Skeletal muscle tissue (tissue), 3 donors: ENCODE measurements at regions not wholly inside any gene's neighbourhood (a gene's known extent, or its start where the extent isn't known, plus 50 kb on each side); places are given as distances from the start of the nearest gene placed in this dataset.

Experiments used
- H3K27ac ChIP-seq: one replicate; pipeline ENCODE4 v1.7.0; 2013; ENCODE audit warnings: mild to moderate bottlenecking, low read depth, low read length, inconsistent platforms
- H3K27me3 ChIP-seq, 3 donors: one replicate each; pipeline ENCODE4 v1.7.0; 2013; ENCODE audit warnings: low read length in 3 of 3; ENCODE audit not compliant: control insufficient read depth in 3 of 3, insufficient read depth in 3 of 3
- H3K36me3 ChIP-seq, 3 donors: one replicate each; pipeline ENCODE4 v1.7.0; 2013; ENCODE audit warnings: low read length in 3 of 3; ENCODE audit not compliant: control insufficient read depth in 3 of 3, insufficient read depth in 3 of 3
- H3K4me1 ChIP-seq, 3 donors: one replicate each; pipeline ENCODE4 v1.7.0; 2013; ENCODE audit warnings: low read length in 3 of 3, mild to moderate bottlenecking in 3 of 3; ENCODE audit not compliant: control insufficient read depth in 3 of 3, insufficient read depth in 3 of 3
- H3K4me3 ChIP-seq, 3 donors: one replicate each; pipeline ENCODE4 v1.7.0; 2013; ENCODE audit warnings: low read length in 3 of 3
- H3K9ac ChIP-seq, 3 donors: one replicate each; pipeline ENCODE4 v1.7.0; 2013; ENCODE audit warnings: low read length in 3 of 3, mild to moderate bottlenecking in 3 of 3, moderate library complexity in 2 of 3, low read depth in 1 of 3
- H3K9me3 ChIP-seq, 3 donors: one replicate each; pipeline ENCODE4 v1.7.0; 2013; ENCODE audit warnings: low read length in 3 of 3; ENCODE audit not compliant: control insufficient read depth in 3 of 3
- donor health status: Osteomylitis.

DNA sequence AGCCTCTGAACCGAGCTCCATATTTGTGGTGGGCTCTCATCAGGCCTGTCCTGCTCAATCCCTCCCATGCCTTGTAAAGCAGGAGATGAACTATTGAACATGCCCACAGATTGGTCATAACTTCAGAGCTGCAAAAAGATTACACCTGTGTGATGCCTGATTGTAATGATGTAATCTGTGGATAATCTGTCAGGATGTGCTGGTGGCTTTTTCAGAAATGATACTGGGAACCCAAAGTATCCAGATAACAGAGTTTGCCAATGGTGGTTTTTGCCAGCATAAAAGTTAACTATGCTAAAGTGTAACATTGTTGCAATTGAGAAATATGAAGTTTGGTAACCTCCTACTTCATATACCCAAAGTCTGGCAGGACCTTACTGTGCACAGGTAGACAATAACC lies 393.4 kb downstream of the RAPGEF2 start:
- no peak overlapping the region for H3K4me3 ChIP-seq
- no peaks in the 10 kb centered on the region for H3K36me3 ChIP-seq
- peaks cover 0 to 2% (median 0%) of the 10 kb centered on the region in 3 donors for H3K9me3 ChIP-seq
- no peak overlapping the region for H3K27ac ChIP-seq
- no peaks in the 10 kb centered on the region for H3K27me3 ChIP-seq
- no peak overlapping the region for H3K9ac ChIP-seq
- H3K4me1 ChIP-seq: no peaks in the 10 kb centered on the region

DNA sequence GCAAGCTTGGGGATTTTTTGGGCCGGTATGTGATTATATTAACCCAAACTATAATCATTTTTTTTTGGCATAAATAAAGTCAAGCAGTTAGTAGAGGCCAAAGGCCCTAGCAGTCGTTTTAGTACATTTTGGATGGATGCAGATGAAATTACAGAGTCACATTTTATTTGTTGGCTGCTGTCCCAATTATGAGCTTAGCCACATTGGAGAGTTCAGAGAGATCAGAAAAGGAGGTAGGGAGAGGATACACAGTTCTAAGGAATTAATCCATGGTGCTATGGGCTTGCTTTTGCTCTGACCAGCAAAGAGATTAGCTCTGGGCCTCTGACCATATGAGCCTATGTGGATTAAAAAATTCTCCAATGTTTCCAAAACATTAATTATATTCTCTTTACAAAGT lies 395.1 kb downstream of the RAPGEF2 start:
- H3K4me1 ChIP-seq: no peaks in the 10 kb centered on the region
- no peaks in the 10 kb centered on the region for H3K36me3 ChIP-seq
- H3K9ac ChIP-seq: no peak overlapping the region
- H3K9me3 ChIP-seq: peaks cover 0 to 2% (median 0%) of the 10 kb centered on the region in 3 donors
- H3K27me3 ChIP-seq: no peaks in the 10 kb centered on the region
- H3K4me3 ChIP-seq: no peak overlapping the region
- no peak overlapping the region for H3K27ac ChIP-seq

DNA sequence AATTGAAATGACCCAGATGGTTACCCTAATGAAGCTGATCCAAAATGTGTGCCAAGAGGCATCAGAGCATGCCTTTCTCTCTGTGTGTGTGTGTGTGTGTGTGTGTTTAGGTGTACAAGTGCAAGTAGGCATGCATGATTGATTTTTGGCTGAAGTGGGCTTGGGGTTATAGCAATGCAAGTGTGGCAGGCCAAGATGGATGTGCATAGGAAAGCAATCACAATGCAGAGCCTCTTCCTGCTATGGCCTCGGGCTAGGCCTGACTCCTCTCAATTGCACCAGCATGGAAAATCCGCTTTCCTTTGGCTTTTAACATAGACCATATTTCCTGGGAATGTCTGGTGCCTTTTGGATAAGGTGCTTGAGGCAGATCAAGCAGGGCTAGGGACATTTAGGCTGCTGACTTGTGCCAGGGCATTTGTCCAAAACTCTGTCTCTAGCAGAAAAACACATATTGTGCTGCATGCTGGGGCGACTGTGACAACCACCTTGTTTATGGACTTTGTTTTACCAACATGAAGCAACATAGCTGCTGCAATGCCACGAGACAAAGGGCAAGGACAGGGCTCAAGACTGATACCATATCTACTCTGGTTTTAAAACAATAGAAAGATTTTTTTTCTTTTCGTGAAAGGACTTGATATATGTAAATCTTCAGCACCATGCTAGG lies 395.7 kb downstream of the RAPGEF2 start:
- Histone ChIP-seq H3K9ac (no peak overlapping the region), H3K9me3 (no peaks in the 10 kb centered on the region), H3K4me3 (no peak overlapping the region), H3K4me1 (no peaks in the 10 kb centered on the region), H3K27ac (no peak overlapping the region), H3K36me3 (no peaks in the 10 kb centered on the region), H3K27me3 (no peaks in the 10 kb centered on the region)

DNA sequence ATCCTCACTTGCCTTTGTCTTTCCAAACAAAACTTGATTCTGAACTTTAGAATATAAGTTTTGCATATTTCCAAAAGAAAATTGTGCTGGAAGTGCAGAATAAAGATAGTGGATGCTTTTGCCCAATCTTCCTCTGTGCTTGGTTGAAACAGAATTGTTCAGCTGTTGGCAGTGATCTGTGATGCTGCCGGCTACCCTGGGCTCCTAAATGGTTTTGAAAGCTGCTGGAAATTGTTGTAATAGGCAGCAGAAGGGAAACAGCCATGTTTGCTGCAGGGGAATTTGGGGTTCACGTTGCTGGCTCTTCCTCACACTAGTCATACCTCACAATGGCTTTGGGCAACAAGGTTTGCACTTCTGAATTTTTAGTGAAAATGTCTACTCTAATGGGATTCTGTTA lies 398.0 kb downstream of the RAPGEF2 start:
- H3K9me3 ChIP-seq: no peaks in the 10 kb centered on the region
- no peak overlapping the region for H3K9ac ChIP-seq
- H3K27ac ChIP-seq: no peak overlapping the region
- H3K36me3 ChIP-seq: no peaks in the 10 kb centered on the region
- H3K27me3 ChIP-seq: peaks cover 0 to 9% (median 9%) of the 10 kb centered on the region in 3 donors
- no peaks in the 10 kb centered on the region for H3K4me1 ChIP-seq
- H3K4me3 ChIP-seq: no peak overlapping the region

DNA sequence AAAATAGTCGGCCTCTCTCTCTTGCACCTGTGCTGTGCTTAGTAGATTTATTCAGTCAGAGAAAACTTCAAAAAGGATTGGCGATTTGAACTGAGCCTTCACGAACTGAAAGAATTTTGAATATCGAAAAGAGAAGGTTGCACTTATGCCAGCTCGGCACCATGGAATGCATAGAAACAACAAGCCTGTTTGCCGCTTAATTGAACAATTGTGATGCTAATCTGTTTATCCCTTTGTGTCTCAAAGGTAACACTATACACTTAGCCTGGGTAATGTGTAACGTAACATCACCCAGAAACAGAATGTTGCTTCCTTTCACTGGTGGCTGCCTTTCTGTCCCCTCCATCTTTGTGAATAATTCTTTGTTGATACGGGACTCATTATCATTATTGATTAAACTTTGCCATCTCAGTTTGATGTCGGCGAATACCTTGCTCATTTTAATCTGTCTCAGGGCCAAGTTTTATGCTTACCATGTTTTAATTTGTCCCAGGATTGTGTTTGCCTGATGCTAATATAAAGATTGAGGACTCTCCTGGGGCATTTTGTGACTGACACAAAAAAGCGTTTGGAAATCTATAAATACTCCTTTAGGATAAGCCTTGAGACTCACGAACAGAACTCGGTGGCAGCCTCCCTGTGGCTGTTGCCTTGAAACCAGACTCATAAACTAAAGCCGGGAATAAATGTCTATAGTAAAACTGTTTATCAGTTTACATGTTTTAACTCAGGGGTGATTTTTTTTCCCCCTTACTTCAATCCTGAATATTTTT lies 400.5 kb downstream of the RAPGEF2 start:
- no peak overlapping the region for H3K9ac ChIP-seq
- H3K27ac ChIP-seq: no peak overlapping the region
- H3K4me1 ChIP-seq: no peaks in the 10 kb centered on the region
- no peak overlapping the region for H3K4me3 ChIP-seq
- H3K27me3 ChIP-seq: peaks cover 0 to 16% (median 15%) of the 10 kb centered on the region in 3 donors
- H3K36me3 ChIP-seq: no peaks in the 10 kb centered on the region
- H3K9me3 ChIP-seq: no peaks in the 10 kb centered on the region

DNA sequence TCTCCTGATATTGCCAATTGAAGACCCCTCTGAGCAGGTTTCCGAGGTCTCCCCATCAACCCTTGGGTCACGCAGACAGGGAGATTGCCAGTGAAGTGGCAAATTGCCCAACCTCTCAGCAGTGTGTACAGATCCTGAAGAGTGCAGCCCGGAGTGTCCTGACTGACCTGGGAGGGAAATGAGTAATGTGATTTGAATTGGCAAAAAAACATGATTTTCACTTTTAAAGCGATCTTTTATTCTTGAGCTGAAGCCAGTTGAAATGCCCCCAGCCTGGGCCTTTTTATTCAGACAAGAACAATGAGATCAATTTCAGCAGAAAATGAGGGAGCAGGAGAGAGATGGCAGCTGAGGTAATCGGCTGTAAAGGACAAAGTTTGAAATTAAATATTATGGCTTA lies 401.8 kb downstream of the RAPGEF2 start:
- Histone ChIP-seq H3K9ac (no peak overlapping the region), H3K4me3 (no peak overlapping the region), H3K27ac (no peak overlapping the region), H3K36me3 (no peaks in the 10 kb centered on the region), H3K9me3 (no peaks in the 10 kb centered on the region), H3K27me3 (peaks cover 0 to 16% (median 15%) of the 10 kb centered on the region in 3 donors), H3K4me1 (no peaks in the 10 kb centered on the region)

DNA sequence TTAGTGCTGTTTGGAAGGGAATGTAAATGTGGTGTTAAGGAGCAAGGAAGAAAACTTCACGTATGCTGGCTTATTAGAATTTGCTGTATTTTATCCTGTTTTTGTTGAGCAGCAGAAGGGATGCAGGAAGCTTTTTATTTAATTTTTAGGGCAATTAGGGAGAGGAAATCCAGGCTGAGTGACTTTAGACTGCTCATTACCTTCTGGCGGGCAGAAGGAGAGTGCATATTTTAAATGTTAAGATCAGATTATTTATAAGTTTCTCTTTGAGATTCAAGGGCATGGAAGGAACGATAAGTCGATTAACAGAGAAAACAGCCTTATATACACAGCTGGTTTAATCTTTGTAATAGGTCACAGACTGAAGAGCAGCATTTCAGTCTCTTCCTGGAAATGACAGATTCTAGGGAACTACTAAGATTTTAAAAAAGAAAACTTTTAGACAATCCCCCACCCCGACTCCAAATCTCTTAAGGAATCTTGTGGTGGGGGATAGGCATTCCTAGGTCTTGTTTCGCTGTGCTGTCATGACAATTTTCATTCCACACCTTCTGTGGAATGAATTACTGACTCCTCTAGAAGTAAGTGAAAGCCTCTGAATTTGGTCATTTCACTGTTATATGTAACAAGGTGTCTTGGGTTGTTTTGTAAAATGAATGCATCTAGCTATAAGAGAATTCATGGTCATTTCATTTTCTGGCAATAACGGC lies 402.5 kb downstream of the RAPGEF2 start:
- H3K27me3 ChIP-seq: peaks cover 0 to 16% (median 15%) of the 10 kb centered on the region in 3 donors
- H3K9ac ChIP-seq: no peak overlapping the region
- H3K4me3 ChIP-seq: no peak overlapping the region
- H3K27ac ChIP-seq: no peak overlapping the region
- H3K9me3 ChIP-seq: no peaks in the 10 kb centered on the region
- no peaks in the 10 kb centered on the region for H3K36me3 ChIP-seq
- no peaks in the 10 kb centered on the region for H3K4me1 ChIP-seq

DNA sequence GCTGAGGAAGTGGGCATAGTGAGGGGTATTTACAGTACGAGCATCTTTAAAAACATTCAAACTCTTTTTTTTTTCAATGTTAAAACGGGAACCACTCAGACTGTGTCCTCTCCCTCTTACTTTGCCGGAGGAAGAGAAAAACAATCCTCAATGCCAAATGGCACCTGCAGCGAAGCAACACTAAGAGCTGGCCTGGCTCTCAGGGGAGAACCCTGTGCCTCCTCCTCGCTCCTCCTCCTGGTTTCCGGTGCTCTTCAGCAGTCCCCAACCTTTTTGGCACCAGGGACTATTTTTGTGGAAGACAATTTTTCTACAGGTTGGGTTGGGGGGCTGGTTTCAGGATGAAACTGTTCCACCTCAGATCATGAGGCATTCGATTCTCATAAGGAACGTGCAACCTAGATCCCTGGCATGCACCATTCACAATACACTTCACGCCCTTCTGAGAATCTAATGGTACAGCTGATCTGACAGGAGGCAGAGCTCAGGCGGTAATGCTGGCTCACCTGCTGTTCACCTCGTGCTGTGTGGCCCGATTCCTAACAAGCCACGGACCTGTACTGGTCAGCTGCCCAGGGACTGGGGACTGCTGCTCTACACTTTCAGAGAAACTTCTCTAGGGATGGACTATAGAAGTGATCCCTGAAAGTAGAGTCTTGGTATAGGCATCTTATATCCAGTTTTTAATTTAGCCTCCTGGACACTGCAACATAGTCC lies 404.1 kb downstream of the RAPGEF2 start:
- Histone ChIP-seq H3K4me3 (no peak overlapping the region), H3K27ac (no peak overlapping the region), H3K9ac (no peak overlapping the region), H3K27me3 (peaks cover 0 to 16% (median 15%) of the 10 kb centered on the region in 3 donors), H3K9me3 (no peaks in the 10 kb centered on the region), H3K4me1 (no peaks in the 10 kb centered on the region), H3K36me3 (no peaks in the 10 kb centered on the region)

DNA sequence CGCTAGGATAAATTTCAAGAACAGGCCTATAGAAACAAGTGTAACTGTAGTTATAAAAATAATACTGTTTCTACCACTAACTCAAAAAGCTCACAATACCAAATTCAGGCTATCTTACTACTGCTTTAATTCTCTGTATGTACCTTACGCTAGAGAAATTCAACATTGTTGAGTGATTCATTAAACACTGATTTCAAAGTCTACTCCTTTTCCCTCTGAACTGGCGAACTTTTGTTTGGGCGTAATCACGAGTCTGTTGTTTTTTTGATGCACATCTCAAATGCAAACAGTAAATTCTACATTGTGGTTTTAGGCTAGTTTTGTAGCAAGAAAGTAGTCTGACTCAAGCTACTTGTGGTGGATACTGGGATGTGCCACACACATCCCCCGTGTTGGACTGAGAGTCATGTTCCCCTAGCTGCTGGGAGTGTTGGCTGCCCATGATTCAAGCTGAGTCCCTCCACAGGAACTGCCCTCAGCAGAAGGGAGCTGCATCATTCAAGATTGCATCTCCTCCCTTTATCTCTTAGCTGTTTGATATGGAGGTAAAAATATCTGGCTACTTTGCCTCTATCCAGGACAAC lies 406.1 kb downstream of the RAPGEF2 start:
- Histone ChIP-seq H3K9ac (no peak overlapping the region), H3K4me1 (no peaks in the 10 kb centered on the region), H3K9me3 (no peaks in the 10 kb centered on the region), H3K4me3 (no peak overlapping the region), H3K27ac (no peak overlapping the region), H3K36me3 (no peaks in the 10 kb centered on the region), H3K27me3 (peaks cover 0 to 15% (median 15%) of the 10 kb centered on the region in 3 donors)
